GM23338 (cell line): ENCODE measurements at regions not wholly inside any gene's neighbourhood (a gene's known extent, or its start where the extent isn't known, plus 50 kb on each side); places are given as distances from the start of the nearest gene placed in this dataset.

Experiments
- EZH2 ChIP-seq: fragments of 200-600 bp; sonication (generic); IDR thresholded peaks from one replicate; pipeline ENCODE4 v1.8.0; 2017; ENCODE audit warnings: antibody characterized with exemption, mild to moderate bottlenecking, low read depth; ENCODE audit not compliant: unreplicated experiment
- TF ChIP-seq, protein P1 (sequence below), 2 experiments: fragments of 200-600 bp in 1 of 2; sonication (generic) in 1 of 2; conservative IDR thresholded peaks; 2 replicates each; pipeline versions ENCODE4 v1.5.1 to v1.6.1; 2016 to 2017; ENCODE audit warnings: antibody characterized with exemption in 2 of 2, low read depth in 2 of 2, mild to moderate bottlenecking in 2 of 2, moderate library complexity in 1 of 2

DNA sequence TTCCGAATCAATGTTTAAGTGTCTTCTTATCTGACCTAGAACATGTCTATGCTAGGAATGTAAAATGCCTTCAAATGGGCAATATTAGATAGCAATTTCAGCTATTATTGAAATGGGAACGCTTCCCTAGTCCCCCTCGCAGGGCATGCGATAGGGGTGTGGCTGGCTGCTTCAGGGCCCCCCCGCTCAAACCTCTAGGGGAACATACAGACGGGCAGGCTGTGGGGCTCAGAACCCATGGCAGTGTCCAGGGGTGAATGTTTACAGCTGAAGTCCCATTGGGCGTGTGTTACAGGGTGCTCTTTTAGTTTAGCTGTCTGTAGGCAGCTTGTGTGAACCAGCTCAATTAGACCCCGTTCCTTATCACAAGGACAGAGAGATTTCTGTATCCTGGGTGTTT is 315.9 kb downstream of the DSEL start:
- TF ChIP-seq EZH2: no peak
- TF ChIP-seq, protein P1, sequence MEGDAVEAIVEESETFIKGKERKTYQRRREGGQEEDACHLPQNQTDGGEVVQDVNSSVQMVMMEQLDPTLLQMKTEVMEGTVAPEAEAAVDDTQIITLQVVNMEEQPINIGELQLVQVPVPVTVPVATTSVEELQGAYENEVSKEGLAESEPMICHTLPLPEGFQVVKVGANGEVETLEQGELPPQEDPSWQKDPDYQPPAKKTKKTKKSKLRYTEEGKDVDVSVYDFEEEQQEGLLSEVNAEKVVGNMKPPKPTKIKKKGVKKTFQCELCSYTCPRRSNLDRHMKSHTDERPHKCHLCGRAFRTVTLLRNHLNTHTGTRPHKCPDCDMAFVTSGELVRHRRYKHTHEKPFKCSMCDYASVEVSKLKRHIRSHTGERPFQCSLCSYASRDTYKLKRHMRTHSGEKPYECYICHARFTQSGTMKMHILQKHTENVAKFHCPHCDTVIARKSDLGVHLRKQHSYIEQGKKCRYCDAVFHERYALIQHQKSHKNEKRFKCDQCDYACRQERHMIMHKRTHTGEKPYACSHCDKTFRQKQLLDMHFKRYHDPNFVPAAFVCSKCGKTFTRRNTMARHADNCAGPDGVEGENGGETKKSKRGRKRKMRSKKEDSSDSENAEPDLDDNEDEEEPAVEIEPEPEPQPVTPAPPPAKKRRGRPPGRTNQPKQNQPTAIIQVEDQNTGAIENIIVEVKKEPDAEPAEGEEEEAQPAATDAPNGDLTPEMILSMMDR (conservative IDR thresholded peaks at IDR 0.05; ENCODE audit: low read depth in 2 of 2): no peak
